Testis (tissue), 2 donors: ENCODE measurements at regions not wholly inside any gene's neighbourhood (a gene's known extent, or its start where the extent isn't known, plus 50 kb on each side); places are given as distances from the start of the nearest gene placed in this dataset.

Source experiments
- DNase-seq: peaks from one replicate; pipeline ENCODE4 v3.0.0-alpha.2; 2019
- H3K27ac ChIP-seq, 2 donors: fragments of 200-600 bp; sonication (generic); one replicate each; pipeline ENCODE4 v1.5.1; 2019
- H3K27me3 ChIP-seq: fragments of 200-600 bp; sonication (generic); one replicate; pipeline ENCODE4 v1.5.1; 2019
- H3K36me3 ChIP-seq: fragments of 200-600 bp; sonication (generic); one replicate; pipeline ENCODE4 v1.5.1; 2017; ENCODE audit warnings: low read depth; ENCODE audit errors: missing control alignments
- H3K4me1 ChIP-seq: fragments of 200-600 bp; sonication (generic); one replicate; pipeline ENCODE4 v1.5.1; 2019
- H3K4me3 ChIP-seq, 2 donors: fragments of 200-600 bp; sonication (generic); one replicate each; pipeline ENCODE4 v1.5.1; 2017 to 2019
- H3K9me3 ChIP-seq: fragments of 200-600 bp; sonication (generic); one replicate; pipeline ENCODE4 v1.5.1; 2017
- POLR2A ChIP-seq: fragments of 450-650 bp; IDR thresholded peaks from one replicate; pipeline ENCODE4 v1.6.1; 2017; ENCODE audit warnings: antibody characterized with exemption, mild to moderate bottlenecking, moderate library complexity
- WGBS, 2 donors: methylation state at CpG; one replicate each; pipeline ENCODE4 v1.1.5; 2018; 5-methylcytosine and 5-hydroxymethylcytosine counted together
- intact Hi-C: fragments of 100-400 bp; cut with DNase I; formaldehyde crosslinking; loops from one replicate; pipeline ENCODE4 v1.15.1; 2023; ENCODE audit warnings: low total_unique reads
- TF ChIP-seq, protein P1 (sequence below), 3 experiments: fragments of 450-650 bp in 2 of 3; fragments of 200-600 bp in 1 of 3; sonication (generic) in 1 of 3; IDR thresholded peaks; one replicate each; pipeline ENCODE4 v1.5.1; 2016 to 2019; ENCODE audit warnings: antibody characterized with exemption in 3 of 3, mild to moderate bottlenecking in 2 of 3, moderate library complexity in 1 of 3

GRCh38 chr12:93243382-93243688, 134.4 kb upstream of the NUDT4 start:
- TF ChIP-seq, protein P1, sequence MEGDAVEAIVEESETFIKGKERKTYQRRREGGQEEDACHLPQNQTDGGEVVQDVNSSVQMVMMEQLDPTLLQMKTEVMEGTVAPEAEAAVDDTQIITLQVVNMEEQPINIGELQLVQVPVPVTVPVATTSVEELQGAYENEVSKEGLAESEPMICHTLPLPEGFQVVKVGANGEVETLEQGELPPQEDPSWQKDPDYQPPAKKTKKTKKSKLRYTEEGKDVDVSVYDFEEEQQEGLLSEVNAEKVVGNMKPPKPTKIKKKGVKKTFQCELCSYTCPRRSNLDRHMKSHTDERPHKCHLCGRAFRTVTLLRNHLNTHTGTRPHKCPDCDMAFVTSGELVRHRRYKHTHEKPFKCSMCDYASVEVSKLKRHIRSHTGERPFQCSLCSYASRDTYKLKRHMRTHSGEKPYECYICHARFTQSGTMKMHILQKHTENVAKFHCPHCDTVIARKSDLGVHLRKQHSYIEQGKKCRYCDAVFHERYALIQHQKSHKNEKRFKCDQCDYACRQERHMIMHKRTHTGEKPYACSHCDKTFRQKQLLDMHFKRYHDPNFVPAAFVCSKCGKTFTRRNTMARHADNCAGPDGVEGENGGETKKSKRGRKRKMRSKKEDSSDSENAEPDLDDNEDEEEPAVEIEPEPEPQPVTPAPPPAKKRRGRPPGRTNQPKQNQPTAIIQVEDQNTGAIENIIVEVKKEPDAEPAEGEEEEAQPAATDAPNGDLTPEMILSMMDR (IDR thresholded peaks at IDR 0.05) = no peak
- TF ChIP-seq POLR2A = no peak
- Histone ChIP-seq H3K36me3 (no peaks in the 10 kb centered on the region), H3K4me1 (no peaks in the 10 kb centered on the region), H3K27ac (no peak overlapping the region), H3K4me3 (no peak overlapping the region), H3K27me3 (no peaks in the 10 kb centered on the region), H3K9me3 (no peaks in the 10 kb centered on the region)
- WGBS, 2 donors = 88 to 94% methylated on average over 3 of the region's 3 CpGs
- intact Hi-C loops = no loop called here
- no peak for DNase-seq

DNA sequence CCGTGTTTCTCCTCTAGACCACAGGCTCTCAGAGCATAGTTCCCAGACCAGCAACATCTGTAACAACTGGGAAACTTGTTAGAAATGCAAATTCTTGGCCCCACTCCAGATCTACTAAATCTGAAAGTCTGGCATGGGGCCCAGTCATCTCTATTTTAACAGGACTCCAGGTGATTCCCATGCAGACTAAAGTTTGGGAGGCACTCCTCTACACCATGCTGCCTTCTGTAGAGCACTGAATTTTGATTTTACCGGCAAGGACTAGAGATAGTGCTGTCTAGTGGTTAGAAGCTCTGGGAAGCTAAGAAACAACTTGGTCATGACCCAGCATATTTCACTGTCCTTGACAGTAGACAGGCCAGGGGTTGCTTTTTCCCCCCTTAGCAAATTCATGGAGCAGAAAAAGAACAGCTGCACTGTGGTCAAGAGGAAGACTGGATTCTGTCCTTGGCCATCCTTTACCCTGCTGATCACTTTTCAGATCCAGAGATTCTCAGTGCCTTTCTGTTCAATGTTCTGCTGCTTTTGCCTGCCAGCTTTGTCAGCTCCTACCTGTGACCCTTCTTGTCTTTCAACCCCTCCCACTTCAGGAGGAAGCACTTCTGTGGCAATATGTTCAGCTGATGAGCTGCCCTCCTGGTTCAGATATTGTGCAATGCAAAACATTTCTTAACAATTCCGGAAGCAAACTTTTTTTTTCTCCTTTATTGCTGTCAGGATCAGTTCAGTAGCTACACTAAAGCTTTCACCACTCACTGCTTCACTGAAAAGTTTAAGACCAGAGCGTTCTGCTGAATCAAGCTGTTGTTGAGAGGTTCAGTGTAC, 133.8 kb upstream of the NUDT4 start:
- no peak for DNase-seq
- intact Hi-C loops = no loop called here
- TF ChIP-seq, protein P1 (IDR thresholded peaks at IDR 0.05) = no peak
- TF ChIP-seq POLR2A = no peak
- 62 to 70% methylated on average over 4 of the region's 4 CpGs for WGBS, 2 donors
- Histone ChIP-seq H3K27me3 (no peaks in the 10 kb centered on the region), H3K4me3 (no peak overlapping the region), H3K36me3 (no peaks in the 10 kb centered on the region), H3K27ac (no peak overlapping the region), H3K9me3 (no peaks in the 10 kb centered on the region), H3K4me1 (no peaks in the 10 kb centered on the region)

DNA sequence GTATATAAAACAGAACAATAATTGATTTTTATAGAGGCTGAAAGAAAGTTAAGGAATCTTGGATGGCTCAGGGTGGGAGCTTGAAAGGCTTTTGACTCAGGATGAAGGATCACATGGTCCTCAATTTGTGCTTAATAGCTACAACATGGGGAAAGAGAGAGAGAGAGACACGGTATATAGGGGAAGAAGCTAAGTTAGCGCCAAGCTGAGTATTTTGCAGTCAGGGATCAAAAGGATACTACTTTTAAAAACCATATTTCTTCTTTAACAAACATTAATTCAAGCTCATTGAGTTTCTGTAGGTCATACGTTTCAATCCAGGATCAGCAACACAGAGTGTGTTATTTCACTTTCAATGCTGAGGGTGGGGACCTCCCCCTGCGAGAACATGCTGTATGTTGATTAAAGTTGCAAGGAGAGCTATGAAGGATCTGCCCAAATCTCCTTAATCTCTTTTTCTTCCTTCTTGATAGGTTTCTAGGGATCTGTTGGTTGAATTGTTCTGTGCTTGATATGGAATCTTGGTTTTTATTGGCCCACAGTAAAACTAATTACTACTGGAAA, 133.1 kb upstream of the NUDT4 start:
- intact Hi-C loops = no loop called here
- DNase-seq = no peak
- Histone ChIP-seq H3K4me1 (no peaks in the 10 kb centered on the region), H3K27me3 (no peaks in the 10 kb centered on the region), H3K36me3 (no peaks in the 10 kb centered on the region), H3K9me3 (no peaks in the 10 kb centered on the region), H3K27ac (no peak overlapping the region), H3K4me3 (no peak overlapping the region)
- TF ChIP-seq, protein P1 (IDR thresholded peaks at IDR 0.05) = no peak
- TF ChIP-seq POLR2A = no peak
- WGBS, 2 donors = 86% methylated on average over 4 of the region's 4 CpGs

GRCh38 chr12:93245543-93245942, 132.2 kb upstream of the NUDT4 start:
- DNase-seq = no peak
- no peaks in the 10 kb centered on the region for H3K27me3 ChIP-seq
- no peaks in the 10 kb centered on the region for H3K4me1 ChIP-seq
- intact Hi-C loops = no loop called here
- H3K9me3 ChIP-seq = no peaks in the 10 kb centered on the region
- no peak overlapping the region for H3K27ac ChIP-seq
- no peak overlapping the region for H3K4me3 ChIP-seq
- 89 to 98% methylated on average over 5 of the region's 5 CpGs for WGBS, 2 donors
- H3K36me3 ChIP-seq = no peaks in the 10 kb centered on the region
- TF ChIP-seq, protein P1 (IDR thresholded peaks at IDR 0.05) = no peak
- TF ChIP-seq POLR2A = no peak
